ENCODE measurements at regions not wholly inside any gene's neighbourhood (a gene's known extent, or its start where the extent isn't known, plus 50 kb on each side); places are given as distances from the start of the nearest gene placed in this dataset.

DNA sequence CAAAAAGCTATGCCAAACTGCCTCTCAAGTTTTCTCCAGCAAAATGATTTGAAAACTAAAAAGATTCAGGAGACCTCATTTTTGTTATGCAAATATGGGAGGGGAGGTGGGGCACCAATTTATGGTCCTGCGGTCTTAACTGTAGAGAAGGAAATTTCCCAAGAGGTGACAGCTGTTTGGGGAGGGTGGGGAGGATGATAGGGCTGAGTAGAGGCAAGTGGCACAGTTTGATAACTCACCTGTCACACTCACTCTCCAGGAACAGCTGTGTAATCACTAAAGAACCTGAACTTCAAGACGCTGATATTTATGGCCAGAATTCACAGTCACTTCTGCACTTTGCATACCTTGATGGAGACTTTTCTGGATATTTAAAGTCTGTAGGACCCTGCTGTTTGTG lies 232.9 kb upstream of the STARD13 start:
- no peaks in the 10 kb centered on the region for H3K36me3 Mint-ChIP-seq (ENCODE audit: low read depth)
- no peak overlapping the region for H3K4me3 Mint-ChIP-seq
- ATAC-seq: no peak
- no peak for DNase-seq
- H3K27me3 Mint-ChIP-seq (ENCODE audit: low read depth): peaks cover 3% of the 10 kb centered on the region
- no peak overlapping the region for H3K27ac Mint-ChIP-seq
- ChIA-PET POLR2A (no interaction called here), CTCF (no interaction called here)
- H3K4me1 Mint-ChIP-seq (ENCODE audit: low read depth): no peaks in the 10 kb centered on the region
- no peaks in the 10 kb centered on the region for H3K9me3 Mint-ChIP-seq (ENCODE audit: insufficient read depth)

DNA sequence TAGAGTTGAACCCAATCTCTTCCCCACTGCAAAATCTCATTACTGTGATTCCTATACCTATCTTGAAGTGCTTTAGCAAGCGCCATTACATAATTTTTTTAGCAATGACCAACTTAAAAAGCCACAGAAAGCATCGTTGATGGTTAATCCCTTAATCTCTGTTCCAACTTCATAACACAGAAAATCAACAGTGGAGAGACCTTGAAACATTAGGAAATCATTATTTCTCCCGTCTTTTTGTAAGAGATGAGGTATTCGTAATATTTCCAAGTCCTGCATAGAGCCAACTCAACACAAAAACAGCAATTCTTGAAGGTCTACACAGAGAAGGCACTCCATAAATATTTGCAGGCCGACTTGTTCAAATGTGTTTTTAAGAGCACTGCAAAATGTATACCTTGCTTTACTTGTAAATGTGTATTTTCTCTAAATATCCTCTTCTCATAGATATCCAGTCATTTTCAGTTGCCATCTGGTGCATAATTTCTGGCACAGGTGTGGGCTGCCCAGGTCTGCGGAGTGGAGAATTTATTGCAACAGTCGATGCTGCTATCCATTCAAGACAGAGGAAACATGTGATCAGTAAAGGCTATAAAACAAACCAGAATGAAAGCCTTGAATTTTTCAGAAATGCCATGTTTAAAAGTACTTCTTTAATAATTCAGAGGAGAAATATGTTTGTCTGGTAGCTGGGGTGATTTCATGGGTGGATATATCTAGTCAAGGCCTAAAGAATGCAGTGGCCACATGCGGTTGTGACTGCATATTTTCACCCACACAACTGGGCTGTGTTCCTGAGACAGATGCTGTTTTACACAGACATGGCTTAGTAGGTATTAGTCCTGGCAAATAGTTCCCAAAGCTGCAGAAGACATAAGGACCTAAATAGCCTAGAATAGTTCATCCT lies 234.3 kb upstream of the STARD13 start:
- DNase-seq (no peak), ATAC-seq (no peak)
- Mint-ChIP-seq H3K4me3 (no peak overlapping the region), H3K27me3 (ENCODE audit: low read depth) (peaks cover 3% of the 10 kb centered on the region), H3K4me1 (ENCODE audit: low read depth) (no peaks in the 10 kb centered on the region), H3K27ac (no peak overlapping the region), H3K36me3 (ENCODE audit: low read depth) (no peaks in the 10 kb centered on the region), H3K9me3 (ENCODE audit: insufficient read depth) (no peaks in the 10 kb centered on the region)
- ChIA-PET CTCF (no interaction called here), POLR2A (no interaction called here)

DNA sequence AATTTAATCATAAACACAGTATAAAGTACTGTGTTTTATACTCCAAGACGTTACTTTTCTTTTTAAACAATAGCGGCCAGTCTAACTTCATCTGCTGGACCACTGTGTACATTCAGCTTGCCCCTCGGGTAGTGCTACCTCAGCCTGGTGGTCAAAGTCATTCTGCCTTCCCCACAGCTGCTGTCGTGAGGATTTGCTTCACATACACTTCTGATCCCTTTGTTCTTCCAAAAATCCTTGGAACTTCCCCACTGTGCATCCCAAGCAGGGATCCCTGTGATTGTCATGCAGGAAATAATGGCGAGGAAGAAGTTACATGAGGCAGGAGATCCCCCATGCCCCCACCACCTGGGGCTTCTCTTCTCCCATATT lies 234.9 kb upstream of the STARD13 start:
- Mint-ChIP-seq H3K4me3 (no peak overlapping the region), H3K4me1 (ENCODE audit: low read depth) (no peaks in the 10 kb centered on the region), H3K36me3 (ENCODE audit: low read depth) (no peaks in the 10 kb centered on the region), H3K27ac (no peak overlapping the region), H3K27me3 (ENCODE audit: low read depth) (peaks cover 3% of the 10 kb centered on the region), H3K9me3 (ENCODE audit: insufficient read depth) (no peaks in the 10 kb centered on the region)
- POLR2A ChIA-PET: no interaction called here
- ATAC-seq (no peak), DNase-seq (no peak)
- CTCF ChIA-PET: interaction anchor here (1.3 kb wide), 1 partner anchor 11 kb away, joined by 4 read pairs; no protein-coding TSS in a partner anchor

DNA sequence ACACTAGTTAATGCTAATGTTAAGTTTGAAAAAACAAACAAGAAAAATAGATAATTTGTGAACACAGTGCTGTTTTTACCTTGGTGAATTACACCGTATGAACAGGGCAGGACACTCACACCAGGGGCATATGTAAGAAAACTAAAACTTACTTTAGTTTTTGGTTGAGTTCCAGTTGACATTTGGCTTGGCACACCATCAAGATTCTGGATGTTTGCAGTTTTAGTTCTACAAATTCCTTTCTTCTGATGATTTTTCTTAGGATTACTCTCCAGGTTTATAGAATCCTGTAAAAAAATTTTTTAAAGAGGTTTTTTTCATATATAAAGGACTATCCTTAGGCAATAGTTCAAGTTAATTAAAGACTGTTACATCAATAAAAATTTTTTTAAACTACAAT lies 238.5 kb upstream of the STARD13 start:
- Mint-ChIP-seq H3K4me1 (ENCODE audit: low read depth) (peaks cover 6% of the 10 kb centered on the region), H3K27me3 (ENCODE audit: low read depth) (no peaks in the 10 kb centered on the region), H3K9me3 (ENCODE audit: insufficient read depth) (no peaks in the 10 kb centered on the region), H3K4me3 (no peak overlapping the region), H3K36me3 (ENCODE audit: low read depth) (no peaks in the 10 kb centered on the region), H3K27ac (no peak overlapping the region)
- ATAC-seq: no peak
- DNase-seq: no peak
- ChIA-PET POLR2A (no interaction called here), CTCF (no interaction called here)

DNA sequence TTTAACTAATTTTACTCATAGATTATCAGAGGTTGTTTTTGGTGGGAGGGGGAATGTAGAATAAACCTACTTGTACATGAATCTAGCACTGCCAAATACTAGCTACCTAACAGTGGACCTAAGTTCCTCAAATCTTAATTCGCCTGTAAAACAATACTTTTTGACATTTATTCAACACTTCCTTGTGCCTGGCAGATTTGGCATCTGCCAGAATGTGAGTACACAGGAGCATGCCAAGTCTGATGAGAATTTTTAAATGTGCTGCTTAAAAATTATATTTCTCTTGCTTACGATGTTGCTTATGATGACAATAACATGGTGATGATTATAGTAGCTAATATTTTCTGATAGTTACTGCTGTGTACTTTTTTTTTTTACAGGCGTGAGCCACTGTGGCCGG lies 240.2 kb upstream of the STARD13 start:
- Mint-ChIP-seq H3K36me3 (ENCODE audit: low read depth) (no peaks in the 10 kb centered on the region), H3K27ac (no peak overlapping the region), H3K4me3 (no peak overlapping the region), H3K4me1 (ENCODE audit: low read depth) (peaks cover 6% of the 10 kb centered on the region), H3K27me3 (ENCODE audit: low read depth) (no peaks in the 10 kb centered on the region), H3K9me3 (ENCODE audit: insufficient read depth) (no peaks in the 10 kb centered on the region)
- DNase-seq (no peak), ATAC-seq (no peak)
- ChIA-PET CTCF (no interaction called here), POLR2A (interaction anchor here (0.6 to 1.4 kb wide), 2 partner anchors 17 to 1210 kb away, joined by 4 to 5 read pairs; no protein-coding TSS in a partner anchor)

DNA sequence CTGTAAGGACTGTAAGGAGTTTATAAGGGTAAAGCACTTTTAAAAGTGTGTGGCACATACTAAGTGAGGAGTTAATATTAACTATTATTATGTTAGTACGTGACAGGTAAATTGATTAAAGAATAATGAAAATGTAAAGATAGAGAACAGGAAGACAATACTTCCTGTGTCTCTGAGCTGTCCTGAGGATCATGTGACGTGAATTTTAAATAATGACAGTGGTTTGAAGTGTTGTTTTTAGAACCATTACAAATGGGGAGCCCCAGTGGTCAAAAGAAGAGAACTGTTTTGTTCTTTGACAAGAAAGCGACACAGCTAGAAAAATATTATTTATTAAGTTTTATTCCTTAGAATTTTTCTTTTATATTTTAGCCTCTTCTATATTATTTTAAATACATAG lies 241.2 kb upstream of the STARD13 start:
- Mint-ChIP-seq H3K4me3 (no peak overlapping the region), H3K9me3 (ENCODE audit: insufficient read depth) (no peaks in the 10 kb centered on the region), H3K4me1 (ENCODE audit: low read depth) (peaks cover 6% of the 10 kb centered on the region), H3K27me3 (ENCODE audit: low read depth) (no peaks in the 10 kb centered on the region), H3K27ac (no peak overlapping the region), H3K36me3 (ENCODE audit: low read depth) (no peaks in the 10 kb centered on the region)
- no peak for ATAC-seq
- ChIA-PET POLR2A (interaction anchor here (1.4 kb wide), 1 partner anchor 16 kb away, joined by 5 read pairs; no protein-coding TSS in a partner anchor), CTCF (interaction anchor here (0.6 kb wide), 1 partner anchor 1343 kb away, joined by 3 read pairs; no protein-coding TSS in a partner anchor)
- no peak for DNase-seq

DNA sequence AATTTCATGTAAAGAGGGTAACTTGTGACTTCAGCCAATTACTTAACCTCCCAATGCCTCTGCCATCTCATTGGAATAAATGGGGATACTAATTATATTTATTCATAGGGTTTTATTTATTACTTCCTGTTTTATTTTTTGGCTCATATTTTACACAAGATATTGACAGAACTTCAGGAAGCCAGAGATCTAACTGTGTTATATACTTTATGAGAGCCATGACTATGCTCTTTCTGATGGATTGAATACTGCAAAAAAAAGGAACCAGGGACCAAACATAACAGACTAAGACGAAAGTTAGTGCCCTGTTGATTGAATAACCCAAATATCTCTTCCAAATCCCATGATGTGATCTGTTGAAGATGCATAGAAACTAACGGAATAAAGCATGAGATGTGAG lies 243.3 kb upstream of the STARD13 start:
- H3K4me3 Mint-ChIP-seq: no peak overlapping the region
- ChIA-PET CTCF (no interaction called here), POLR2A (no interaction called here)
- no peak overlapping the region for H3K27ac Mint-ChIP-seq
- H3K27me3 Mint-ChIP-seq (ENCODE audit: low read depth): no peaks in the 10 kb centered on the region
- H3K36me3 Mint-ChIP-seq (ENCODE audit: low read depth): no peaks in the 10 kb centered on the region
- H3K9me3 Mint-ChIP-seq (ENCODE audit: insufficient read depth): no peaks in the 10 kb centered on the region
- H3K4me1 Mint-ChIP-seq (ENCODE audit: low read depth): peaks cover 6% of the 10 kb centered on the region
- ATAC-seq: no peak
- no peak for DNase-seq

DNA sequence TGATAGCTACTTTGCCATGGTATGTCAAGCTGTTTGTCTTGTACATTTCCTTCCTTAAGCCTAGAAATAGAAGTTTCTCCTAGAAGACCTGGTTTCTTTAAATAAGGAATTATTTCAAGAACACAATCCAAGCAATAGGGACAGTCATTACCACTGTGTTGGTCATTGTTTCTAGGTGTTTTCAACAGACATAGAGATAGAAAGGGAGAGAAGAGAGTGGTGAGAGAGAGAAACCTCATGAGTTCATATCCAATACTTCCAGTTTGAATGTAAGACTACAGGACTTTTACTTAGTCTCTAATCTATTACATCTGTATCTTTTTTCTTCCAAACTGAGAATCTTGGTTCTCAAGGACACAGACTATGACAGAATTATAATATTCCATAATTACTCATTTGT lies 245.9 kb upstream of the STARD13 start:
- DNase-seq (no peak), ATAC-seq (no peak)
- H3K4me1 Mint-ChIP-seq (ENCODE audit: low read depth): peaks cover 6% of the 10 kb centered on the region
- no peak overlapping the region for H3K4me3 Mint-ChIP-seq
- H3K36me3 Mint-ChIP-seq (ENCODE audit: low read depth): no peaks in the 10 kb centered on the region
- H3K27me3 Mint-ChIP-seq (ENCODE audit: low read depth): no peaks in the 10 kb centered on the region
- H3K27ac Mint-ChIP-seq: no peak overlapping the region
- ChIA-PET CTCF (interaction anchor here (0.7 to 1.2 kb wide), 3 partner anchors 10 to 12 kb away, joined by 3 to 4 read pairs (median 3); no protein-coding TSS in a partner anchor), POLR2A (no interaction called here)
- H3K9me3 Mint-ChIP-seq (ENCODE audit: insufficient read depth): no peaks in the 10 kb centered on the region

DNA sequence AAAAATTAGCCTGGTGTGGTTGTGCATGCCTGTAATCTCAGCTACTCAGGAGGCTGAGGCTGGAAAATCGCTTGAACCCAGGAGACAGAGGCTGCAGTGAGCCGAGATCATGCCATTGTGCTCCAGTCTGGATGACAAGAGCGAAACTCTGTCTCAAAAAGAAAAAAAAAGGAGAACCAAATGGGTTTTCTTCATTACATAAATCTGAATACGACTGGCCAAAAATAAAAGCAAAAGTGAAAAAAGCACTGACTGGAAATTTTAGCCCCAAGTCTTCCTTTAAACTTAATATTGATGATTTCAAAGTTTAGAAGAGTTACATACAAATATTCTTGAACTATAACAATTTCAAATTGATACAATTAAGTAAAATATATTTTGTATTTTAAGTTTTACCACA lies 249.5 kb upstream of the STARD13 start:
- no peak for ATAC-seq
- Mint-ChIP-seq H3K4me1 (ENCODE audit: low read depth) (no peaks in the 10 kb centered on the region), H3K27me3 (ENCODE audit: low read depth) (no peaks in the 10 kb centered on the region), H3K9me3 (ENCODE audit: insufficient read depth) (peaks cover under 1% of the 10 kb centered on the region), H3K36me3 (ENCODE audit: low read depth) (no peaks in the 10 kb centered on the region), H3K27ac (no peak overlapping the region), H3K4me3 (no peak overlapping the region)
- ChIA-PET CTCF (no interaction called here), POLR2A (no interaction called here)
- no peak for DNase-seq

DNA sequence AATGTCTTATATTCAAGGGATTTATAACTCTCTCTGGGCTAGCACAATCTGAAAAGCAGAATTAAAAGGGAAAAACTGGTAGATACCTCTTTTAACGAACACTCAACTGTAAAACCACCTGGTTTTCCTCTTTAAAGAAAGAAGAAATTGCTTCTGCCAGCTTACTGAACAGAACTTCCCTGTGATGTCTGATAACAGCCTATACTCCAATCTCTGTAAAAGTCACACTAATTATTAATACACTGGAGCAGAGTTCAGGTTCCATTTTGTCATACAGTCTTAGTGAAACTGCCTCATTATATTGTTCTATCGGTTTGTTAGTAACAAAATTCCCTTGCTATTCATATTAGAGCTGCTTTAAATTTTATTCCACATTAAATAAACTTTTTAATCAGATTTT lies 251.0 kb upstream of the STARD13 start:
- ChIA-PET POLR2A (no interaction called here), CTCF (interaction anchor here (0.6 kb wide), 1 partner anchor 949 kb away, joined by 3 read pairs; no protein-coding TSS in a partner anchor)
- peaks cover 8% of the 10 kb centered on the region for H3K9me3 Mint-ChIP-seq (ENCODE audit: insufficient read depth)
- no peaks in the 10 kb centered on the region for H3K27me3 Mint-ChIP-seq (ENCODE audit: low read depth)
- peaks cover 12% of the 10 kb centered on the region for H3K4me1 Mint-ChIP-seq (ENCODE audit: low read depth)
- H3K27ac Mint-ChIP-seq: no peak overlapping the region
- ATAC-seq: no peak
- no peak for DNase-seq
- H3K36me3 Mint-ChIP-seq (ENCODE audit: low read depth): peaks cover 10% of the 10 kb centered on the region
- H3K4me3 Mint-ChIP-seq: no peak overlapping the region

DNA sequence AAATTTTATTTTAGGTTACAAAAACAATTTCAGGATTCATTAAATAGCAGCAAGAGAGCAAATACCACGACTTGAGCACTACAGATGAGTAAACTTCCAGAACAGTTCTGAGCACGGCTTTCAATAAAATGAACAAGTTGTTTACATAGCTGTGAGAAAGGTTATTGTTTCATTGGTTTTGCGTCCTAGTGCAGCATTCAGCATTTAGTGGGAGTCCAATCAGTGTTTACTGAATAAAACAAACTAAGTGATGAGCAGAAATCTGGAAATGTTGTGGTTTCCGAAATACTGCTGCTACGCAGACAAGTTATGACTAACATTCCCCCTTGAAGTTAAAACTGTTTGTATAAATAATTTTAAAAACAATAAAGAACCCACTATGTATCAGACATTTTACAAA lies 251.5 kb upstream of the STARD13 start:
- Mint-ChIP-seq H3K4me1 (ENCODE audit: low read depth) (peaks cover 13% of the 10 kb centered on the region), H3K27me3 (ENCODE audit: low read depth) (no peaks in the 10 kb centered on the region), H3K27ac (no peak overlapping the region), H3K4me3 (no peak overlapping the region), H3K9me3 (ENCODE audit: insufficient read depth) (peaks cover 8% of the 10 kb centered on the region), H3K36me3 (ENCODE audit: low read depth) (peaks cover 10% of the 10 kb centered on the region)
- ATAC-seq: no peak
- POLR2A ChIA-PET: no interaction called here
- DNase-seq: no peak
- CTCF ChIA-PET: no interaction called here

DNA sequence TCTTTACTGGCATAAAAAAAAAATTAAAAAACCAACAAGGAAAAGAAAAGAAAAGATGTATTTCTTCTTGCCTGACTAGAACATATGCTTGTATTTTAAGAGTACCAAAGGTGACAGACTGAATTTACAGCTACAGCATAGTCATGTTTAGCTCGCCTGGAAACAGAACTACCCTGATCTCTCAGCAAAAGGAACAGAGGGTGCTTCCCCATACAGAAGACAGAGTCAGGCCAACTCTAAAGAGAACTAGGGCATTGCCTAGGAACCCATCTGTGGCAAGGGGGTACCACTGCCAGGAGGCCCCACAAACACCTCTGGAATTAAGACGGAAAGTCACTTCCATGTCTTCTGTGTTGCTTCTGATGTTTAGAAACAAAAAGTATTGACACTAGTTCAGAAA lies 252.1 kb upstream of the STARD13 start:
- Mint-ChIP-seq H3K4me3 (no peak overlapping the region), H3K27ac (no peak overlapping the region), H3K36me3 (ENCODE audit: low read depth) (peaks cover 10% of the 10 kb centered on the region), H3K4me1 (ENCODE audit: low read depth) (peaks cover 13% of the 10 kb centered on the region), H3K9me3 (ENCODE audit: insufficient read depth) (peaks cover 8% of the 10 kb centered on the region), H3K27me3 (ENCODE audit: low read depth) (no peaks in the 10 kb centered on the region)
- DNase-seq (no peak), ATAC-seq (no peak)
- CTCF ChIA-PET: no interaction called here
- POLR2A ChIA-PET: no interaction called here
